Aorta (tissue), 5 donors: ENCODE measurements at regions not wholly inside any gene's neighbourhood (a gene's known extent, or its start where the extent isn't known, plus 50 kb on each side); places are given as distances from the start of the nearest gene placed in this dataset.

ENCODE experiments used
- ATAC-seq: fragments of 200-7000 bp; cut with Tn5 transposase; one replicate; pipeline ENCODE4 v1.9.1; 2022; ENCODE audit warnings: moderate library complexity; ENCODE audit not compliant: low FRiP score
- DNase-seq, 2 donors: peaks; one replicate each; pipeline ENCODE4 v3.0.0-alpha.2; 2020
- H3K27ac ChIP-seq, 2 donors: one replicate each; pipeline ENCODE4 v1.5.1; 2013; ENCODE audit warnings: low read length in 2 of 2, mild to moderate bottlenecking in 2 of 2, moderate library complexity in 2 of 2, control low read depth in 1 of 2, inconsistent platforms in 1 of 2, low read depth in 1 of 2
- H3K27me3 ChIP-seq, 2 donors: one replicate each; pipeline ENCODE4 v1.6.1; 2013; ENCODE audit warnings: control low read depth in 1 of 2, low read length in 1 of 2, mild to moderate bottlenecking in 1 of 2, moderate library complexity in 1 of 2; ENCODE audit not compliant: insufficient read depth in 2 of 2, control insufficient read depth in 1 of 2
- H3K36me3 ChIP-seq, 2 donors: one replicate each; pipeline ENCODE4 v1.6.1; 2013; ENCODE audit warnings: control low read depth in 1 of 2, low read length in 1 of 2, mild to moderate bottlenecking in 1 of 2; ENCODE audit not compliant: insufficient read depth in 2 of 2, control insufficient read depth in 1 of 2
- H3K4me1 ChIP-seq, 2 donors: one replicate each; pipeline ENCODE4 v1.6.1; 2013; ENCODE audit warnings: low read length in 2 of 2, control low read depth in 1 of 2, mild to moderate bottlenecking in 1 of 2, moderate library complexity in 1 of 2; ENCODE audit not compliant: insufficient read depth in 2 of 2, control insufficient read depth in 1 of 2
- H3K4me3 ChIP-seq, 2 donors: one replicate each; pipeline ENCODE4 v1.5.1; 2013; ENCODE audit warnings: low read length in 2 of 2, control low read depth in 1 of 2, mild to moderate bottlenecking in 1 of 2
- H3K9me3 ChIP-seq: one replicate; pipeline ENCODE4 v1.6.1; 2013; ENCODE audit warnings: mild to moderate bottlenecking, low read length; ENCODE audit not compliant: control insufficient read depth
- WGBS, 2 donors: extraction: QIAGEN DNeasy Blood & Tissue Kit; methylation state at CpG; one replicate each; pipeline ENCODE4 v1.1.7; 2013; 5-methylcytosine and 5-hydroxymethylcytosine counted together
- intact Hi-C, 2 donors: fragments of 100-400 bp; cut with DNase I; formaldehyde crosslinking; loops; one replicate each; pipeline versions ENCODE4 v1.14.2 to v1.15.0; 2022
- donor health status: healthy with polysubstance abuse.
- donor health status: Bipolar disorder and iron deficiency.
- donor health status: DM: no; HTN: no; CAD: no.
- donor health status: DM: no; HTN: no; CAD: no.
- donor health status: DM: yes; HTN: yes; CAD: no.

- Histone ChIP-seq H3K9me3 (no peaks in the 10 kb centered on the region), H3K27me3 (no peaks in the 10 kb centered on the region), H3K4me1 (no peaks in the 10 kb centered on the region), H3K36me3 (no peaks in the 10 kb centered on the region), H3K27ac (no peak overlapping the region), H3K4me3 (no peak overlapping the region)
- ATAC-seq (no peak), DNase-seq (no peak)
- intact Hi-C loops, result no loop called here
Observed at GRCh38 chr21:19704832-19705231, 1293.4 kb upstream of the NCAM2 start.

GRCh38 chr21:19712441-19712840 is 1285.8 kb upstream of the NCAM2 start:
- H3K9me3 ChIP-seq, result no peaks in the 10 kb centered on the region
- no peak for ATAC-seq
- no peak overlapping the region for H3K27ac ChIP-seq
- intact Hi-C loops, result no loop called here
- no peak for DNase-seq
- H3K27me3 ChIP-seq, result no peaks in the 10 kb centered on the region
- WGBS, 2 donors, result 64 to 65% methylated on average over 3 of the region's 3 CpGs
- no peak overlapping the region for H3K4me3 ChIP-seq
- no peaks in the 10 kb centered on the region for H3K36me3 ChIP-seq
- no peaks in the 10 kb centered on the region for H3K4me1 ChIP-seq

- intact Hi-C loops, result no loop called here
- Histone ChIP-seq H3K27ac (no peak overlapping the region), H3K36me3 (no peaks in the 10 kb centered on the region), H3K9me3 (no peaks in the 10 kb centered on the region), H3K4me3 (no peak overlapping the region), H3K27me3 (no peaks in the 10 kb centered on the region), H3K4me1 (no peaks in the 10 kb centered on the region)
- DNase-seq, result no peak
- ATAC-seq, result no peak
Observed at GRCh38 chr21:19713313-19713712, 1284.9 kb upstream of the NCAM2 start.

GRCh38 chr21:19724081-19724480 is 1274.1 kb upstream of the NCAM2 start:
- Histone ChIP-seq H3K4me3 (no peak overlapping the region), H3K27me3 (no peaks in the 10 kb centered on the region), H3K4me1 (no peaks in the 10 kb centered on the region), H3K36me3 (no peaks in the 10 kb centered on the region), H3K27ac (no peak overlapping the region), H3K9me3 (no peaks in the 10 kb centered on the region)
- intact Hi-C loops, result no loop called here
- DNase-seq (no peak), ATAC-seq (no peak)
- WGBS, 2 donors, result 69 to 76% methylated on average over 1 of the region's 1 CpG

GRCh38 chr21:19731251-19731650 is 1267.0 kb upstream of the NCAM2 start:
- no peaks in the 10 kb centered on the region for H3K27me3 ChIP-seq
- no peaks in the 10 kb centered on the region for H3K4me1 ChIP-seq
- H3K4me3 ChIP-seq, result no peak overlapping the region
- DNase-seq, result no peak
- ATAC-seq, result no peak
- H3K9me3 ChIP-seq, result no peaks in the 10 kb centered on the region
- 0 to 3% methylated on average over 2 of the region's 2 CpGs for WGBS, 2 donors
- no peaks in the 10 kb centered on the region for H3K36me3 ChIP-seq
- no peak overlapping the region for H3K27ac ChIP-seq
- intact Hi-C loops, result no loop called here

GRCh38 chr21:19759836-19760235 is 1238.4 kb upstream of the NCAM2 start:
- Histone ChIP-seq H3K36me3 (no peaks in the 10 kb centered on the region), H3K4me1 (no peaks in the 10 kb centered on the region), H3K9me3 (peaks cover 1% of the 10 kb centered on the region), H3K27me3 (no peaks in the 10 kb centered on the region), H3K4me3 (no peak overlapping the region), H3K27ac (no peak overlapping the region)
- intact Hi-C loops, result no loop called here
- DNase-seq (no peak), ATAC-seq (no peak)
- WGBS, 2 donors, result 96% methylated on average over 19 of the region's 19 CpGs

- H3K27me3 ChIP-seq, result no peaks in the 10 kb centered on the region
- WGBS, 2 donors, result 4 to 18% methylated on average over 1 of the region's 1 CpG
- H3K9me3 ChIP-seq, result no peaks in the 10 kb centered on the region
- H3K4me3 ChIP-seq, result no peak overlapping the region
- ATAC-seq (no peak), DNase-seq (no peak)
- intact Hi-C loops, result no loop called here
- no peaks in the 10 kb centered on the region for H3K36me3 ChIP-seq
- no peaks in the 10 kb centered on the region for H3K4me1 ChIP-seq
- no peak overlapping the region for H3K27ac ChIP-seq
Observed at GRCh38 chr21:19767546-19767945, 1230.7 kb upstream of the NCAM2 start.

GRCh38 chr21:19771881-19772280 is 1226.3 kb upstream of the NCAM2 start:
- DNase-seq (no peak), ATAC-seq (no peak)
- intact Hi-C loops, result no loop called here
- WGBS, 2 donors, result 86 to 92% methylated on average over 2 of the region's 2 CpGs
- Histone ChIP-seq H3K9me3 (no peaks in the 10 kb centered on the region), H3K27me3 (no peaks in the 10 kb centered on the region), H3K36me3 (no peaks in the 10 kb centered on the region), H3K27ac (no peak overlapping the region), H3K4me3 (no peak overlapping the region), H3K4me1 (no peaks in the 10 kb centered on the region)

- intact Hi-C loops, result no loop called here
- no peaks in the 10 kb centered on the region for H3K9me3 ChIP-seq
- H3K4me3 ChIP-seq, result no peak overlapping the region
- no peaks in the 10 kb centered on the region for H3K36me3 ChIP-seq
- DNase-seq, result no peak
- ATAC-seq, result no peak
- no peaks in the 10 kb centered on the region for H3K4me1 ChIP-seq
- no peaks in the 10 kb centered on the region for H3K27me3 ChIP-seq
- 77 to 83% methylated on average over 1 of the region's 1 CpG for WGBS, 2 donors
- H3K27ac ChIP-seq, result no peak overlapping the region
Observed at GRCh38 chr21:19776076-19776475, 1222.1 kb upstream of the NCAM2 start.
